SKM-1 (cell line): ENCODE measurements at regions not wholly inside any gene's neighbourhood (a gene's known extent, or its start where the extent isn't known, plus 50 kb on each side); places are given as distances from the start of the nearest gene placed in this dataset.
A peak's percentile ranks its signal among the peaks of the same experiment; 100 is the strongest.

Source experiments
- DNase-seq: peaks from one replicate; lab custom pipeline; 2025; ENCODE audit not compliant: unreplicated experiment; lab: John Stamatoyannopoulos, UW

- peak; percentile 44 for DNase-seq
Observed at GRCh38 chr2:160994141-160995002, 165.9 kb upstream of the TANK start.

GRCh38 chr2:160996584-160996983 lies 163.6 kb upstream of the TANK start:
- no peak for DNase-seq

GRCh38 chr2:161004379-161004778 lies 155.8 kb upstream of the TANK start:
- DNase-seq: no peak

- no peak for DNase-seq
Observed at GRCh38 chr2:161005170-161005569, 155.1 kb upstream of the TANK start.

GRCh38 chr2:161008311-161008710 lies 151.9 kb upstream of the TANK start:
- no peak for DNase-seq

- no peak for DNase-seq
Observed at GRCh38 chr2:161010503-161011015, 149.7 kb upstream of the TANK start.

- no peak for DNase-seq
Observed at GRCh38 chr2:161017780-161018470, 142.3 kb upstream of the TANK start.

- no peak for DNase-seq
Observed at GRCh38 chr2:161019311-161019710, 140.9 kb upstream of the TANK start.

- no peak for DNase-seq
Observed at GRCh38 chr2:161020437-161020836, 139.8 kb upstream of the TANK start.

GRCh38 chr2:161028581-161028980 lies 131.6 kb upstream of the TANK start:
- no peak for DNase-seq

- no peak for DNase-seq
Observed at GRCh38 chr2:161029321-161029720, 130.9 kb upstream of the TANK start.

- DNase-seq: no peak
Observed at GRCh38 chr2:161030260-161031063, 129.8 kb upstream of the TANK start.

GRCh38 chr2:161031511-161031910 lies 128.7 kb upstream of the TANK start:
- no peak for DNase-seq

GRCh38 chr2:161032635-161033034 lies 127.6 kb upstream of the TANK start:
- no peak for DNase-seq

GRCh38 chr2:161033059-161033660 lies 127.1 kb upstream of the TANK start:
- no peak for DNase-seq

- no peak for DNase-seq
Observed at GRCh38 chr2:161036926-161037325, 123.3 kb upstream of the TANK start.

GRCh38 chr2:161039071-161039470 lies 121.2 kb upstream of the TANK start:
- DNase-seq: no peak

- DNase-seq: no peak
Observed at GRCh38 chr2:161041356-161041755, 118.9 kb upstream of the TANK start.

- no peak for DNase-seq
Observed at GRCh38 chr2:161042990-161043625, 117.1 kb upstream of the TANK start.

- no peak for DNase-seq
Observed at GRCh38 chr2:161044095-161044865, 115.9 kb upstream of the TANK start.
